Spleen (tissue), 11 donors: ENCODE measurements at regions not wholly inside any gene's neighbourhood (a gene's known extent, or its start where the extent isn't known, plus 50 kb on each side); places are given as distances from the start of the nearest gene placed in this dataset.
A peak's percentile ranks its signal among the peaks of the same experiment; 100 is the strongest.
"Not testable (repeated sequence)": the region's sequence is repeated elsewhere in the genome, so short reads cannot be mapped to it uniquely, and the experiment has no call there.

Source experiments
- DNase-seq: peaks from one replicate; pipeline ENCODE4 v3.0.0-alpha.2; 2020
- H3K27ac ChIP-seq, 8 donors: fragments of 200-600 bp; sonication (generic) in 7 of 8; 1 replicate in 4 of 8; 2 replicates in 4 of 8; pipeline versions ENCODE4 v1.5.0 to v1.8.0; 2016 to 2021; ENCODE audit warnings: inconsistent platforms in 4 of 8, mild to moderate bottlenecking in 4 of 8, moderate library complexity in 1 of 8
- H3K27me3 ChIP-seq, 7 donors: fragments of 200-600 bp; sonication (generic) in 6 of 7; replicated peaks in 1 of 7; 1 replicate in 4 of 7; 2 replicates in 3 of 7; pipeline versions ENCODE4 v1.5.0 to v1.8.0; 2016 to 2021; ENCODE audit warnings: inconsistent platforms in 3 of 7, mild to moderate bottlenecking in 1 of 7
- H3K36me3 ChIP-seq, 6 donors: fragments of 200-600 bp; sonication (generic) in 5 of 6; 1 replicate in 4 of 6; 2 replicates in 2 of 6; pipeline versions ENCODE4 v1.5.0 to v1.8.0; 2016 to 2021; ENCODE audit warnings: inconsistent platforms in 2 of 6
- H3K4me1 ChIP-seq, 6 donors: fragments of 200-600 bp; sonication (generic) in 5 of 6; 1 replicate in 3 of 6; 2 replicates in 3 of 6; pipeline versions ENCODE4 v1.5.0 to v1.8.0; 2016 to 2021; ENCODE audit warnings: inconsistent platforms in 3 of 6
- H3K4me3 ChIP-seq, 8 donors: fragments of 200-600 bp; sonication (generic) in 7 of 8; 1 replicate in 4 of 8; 2 replicates in 4 of 8; pipeline versions ENCODE4 v1.5.0 to v1.8.0; 2016 to 2021; ENCODE audit warnings: inconsistent platforms in 4 of 8, mild to moderate bottlenecking in 4 of 8, moderate library complexity in 2 of 8
- H3K9me3 ChIP-seq, 8 donors: fragments of 200-600 bp; sonication (generic) in 7 of 8; 1 replicate in 4 of 8; 2 replicates in 4 of 8; pipeline versions ENCODE4 v1.5.0 to v1.8.0; 2016 to 2021; ENCODE audit warnings: inconsistent platforms in 4 of 8
- CTCF ChIP-seq, 11 experiments: fragments of 200-600 bp in 7 of 11; fragments of 450-650 bp in 4 of 11; sonication (generic) in 4 of 11; IDR thresholded peaks in 8 of 11; conservative IDR thresholded peaks in 3 of 11; 1 replicate in 7 of 11; 2 replicates in 4 of 11; pipeline versions ENCODE4 v1.4.0 to v1.8.0; 2016 to 2021; ENCODE audit warnings: antibody characterized with exemption in 11 of 11, inconsistent platforms in 4 of 11, mild to moderate bottlenecking in 1 of 11
- POLR2A ChIP-seq, 3 donors: fragments of 450-650 bp; IDR thresholded peaks; one replicate each; pipeline ENCODE4 v1.5.1; 2017; ENCODE audit warnings: antibody characterized with exemption in 3 of 3, mild to moderate bottlenecking in 1 of 3
- POLR2AphosphoS5 ChIP-seq, 3 donors: sonication (generic); formaldehyde crosslinking; IDR thresholded peaks; one replicate each; pipeline ENCODE4 v1.5.1; 2017; ENCODE audit warnings: antibody characterized with exemption in 3 of 3
- WGBS, 5 donors: extraction: QIAGEN DNeasy Blood & Tissue Kit in 3 of 5; methylation state at CpG; one replicate each; pipeline versions ENCODE4 v1.1.5 to v1.1.7; 2013 to 2018; 5-methylcytosine and 5-hydroxymethylcytosine counted together
- intact Hi-C: fragments of 100-400 bp; cut with DNase I; formaldehyde crosslinking; loops from one replicate; pipeline ENCODE4 v1.15.0; 2023; ENCODE audit warnings: low total_unique reads
- donor health status: healthy with polysubstance abuse.
- donor health status: DM: no; HTN: no; CAD: no; lungs with moderate emphysema.
- donor health status: DM: no; HTN: no; CAD: no.
- donor health status: Bipolar disorder and iron deficiency.
- donor health status: healthy.
- donor health status: DM: no; HTN: no; CAD: no.
- donor health status: DM: yes; HTN: yes; CAD: no.

- WGBS, 5 donors: 76 to 84% (median 81%) methylated on average over 25 of the region's 25 CpGs
- H3K4me1 ChIP-seq: no peaks in the 10 kb centered on the region
- H3K27ac ChIP-seq: no peak overlapping the region
- no peak overlapping the region for H3K4me3 ChIP-seq
- no peaks in the 10 kb centered on the region for H3K36me3 ChIP-seq
- peaks cover 0 to 12% (median 0%) of the 10 kb centered on the region in 7 donors for H3K27me3 ChIP-seq
- intact Hi-C loops: no loop called here
- peaks cover 0 to 76% (median 61%) of the 10 kb centered on the region in 8 donors for H3K9me3 ChIP-seq
- TF ChIP-seq POLR2A (IDR thresholded peaks at IDR 0.05) (no peak), CTCF (IDR thresholded peaks at IDR 0.05 in 8 of 11, conservative IDR thresholded peaks at IDR 0.05 in 3 of 11) (no peak), POLR2AphosphoS5 (IDR thresholded peaks at IDR 0.05) (no peak)
- no peak for DNase-seq
These were observed 1382.8 kb upstream of the DEFB115 start for GRCh38 chr20:29874476-29875202.

GRCh38 chr20:29875321-29876083 is 1382.0 kb upstream of the DEFB115 start:
- DNase-seq: peak; percentile 70
- H3K27ac ChIP-seq, intact Hi-C loops, H3K4me1 ChIP-seq, H3K4me3 ChIP-seq, H3K36me3 ChIP-seq: not testable (repeated sequence)
- Histone ChIP-seq H3K9me3 (peaks cover 0 to 74% (median 67%) of the 10 kb centered on the region in 8 donors), H3K27me3 (peaks cover 0 to 12% (median 0%) of the 10 kb centered on the region in 7 donors)
- 73 to 84% (median 80%) methylated on average over 23 to 27 of the region's 27 CpGs for WGBS, 5 donors

- H3K4me3 ChIP-seq, H3K36me3 ChIP-seq, H3K4me1 ChIP-seq, H3K27ac ChIP-seq, intact Hi-C loops: not testable (repeated sequence)
- WGBS, 5 donors: 85 to 89% (median 87%) methylated on average over 41 of the region's 41 CpGs
- H3K9me3 ChIP-seq: peaks cover 0 to 77% (median 68%) of the 10 kb centered on the region in 8 donors
- DNase-seq: peak; percentile 79
- H3K27me3 ChIP-seq: peaks cover 0 to 12% (median 0%) of the 10 kb centered on the region in 7 donors
These were observed 1381.2 kb upstream of the DEFB115 start for GRCh38 chr20:29876084-29876910.

GRCh38 chr20:29876911-29877285 is 1380.6 kb upstream of the DEFB115 start:
- Histone ChIP-seq H3K27me3 (peaks cover 0 to 12% (median 0%) of the 10 kb centered on the region in 7 donors), H3K27ac (no peak overlapping the region), H3K4me1 (no peaks in the 10 kb centered on the region), H3K9me3 (peaks cover 0 to 82% (median 69%) of the 10 kb centered on the region in 8 donors), H3K36me3 (no peaks in the 10 kb centered on the region), H3K4me3 (no peak overlapping the region)
- DNase-seq: peak; percentile 79
- intact Hi-C loops: no loop called here
- WGBS, 5 donors: 74 to 85% (median 81%) methylated on average over 10 of the region's 10 CpGs
- no peak for TF ChIP-seq CTCF (IDR thresholded peaks at IDR 0.05 in 8 of 11, conservative IDR thresholded peaks at IDR 0.05 in 3 of 11)
- TF ChIP-seq POLR2AphosphoS5 (IDR thresholded peaks at IDR 0.05): no peak
- TF ChIP-seq POLR2A (IDR thresholded peaks at IDR 0.05): no peak

- Histone ChIP-seq H3K27me3 (peaks cover 0 to 12% (median 0%) of the 10 kb centered on the region in 7 donors), H3K4me3 (peak overlapping the region in 1 of 8 donors; percentile 27), H3K9me3 (peaks cover 0 to 86% (median 69%) of the 10 kb centered on the region in 8 donors)
- H3K27ac ChIP-seq, H3K4me1 ChIP-seq, intact Hi-C loops, H3K36me3 ChIP-seq: not testable (repeated sequence)
- 62 to 71% (median 64%) methylated on average over 30 to 31 of the region's 31 CpGs for WGBS, 5 donors
- DNase-seq: peak; percentile 61
These were observed 1379.8 kb upstream of the DEFB115 start for GRCh38 chr20:29877411-29878280.
